GM10248 (cell line): ENCODE measurements at regions not wholly inside any gene's neighbourhood (a gene's known extent, or its start where the extent isn't known, plus 50 kb on each side); places are given as distances from the start of the nearest gene placed in this dataset.

Experiments
- CTCF ChIA-PET: fragments of 300-600 bp; sonication (Branson Sonifier 250); formaldehyde crosslinking; extraction: SDS; loops from one replicate; lab custom pipeline; 2021; ENCODE audit warnings: antibody characterized with exemption; lab: Yijun Ruan, JAX
- POLR2A ChIA-PET: fragments of 350-650 bp; sonication (Branson Sonifier 250); formaldehyde crosslinking; extraction: SDS; loops from one replicate; lab custom pipeline; 2020; ENCODE audit warnings: antibody characterized with exemption; lab: Yijun Ruan, JAX
- DNase-seq: peaks from one replicate; pipeline ENCODE4 v3.0.0; 2012; ENCODE audit errors: extremely low spot score
- CTCF ChIP-seq: IDR thresholded peaks from 2 replicates; pipeline ENCODE4 v1.5.1; 2012; ENCODE audit warnings: mild to moderate bottlenecking, low read depth; ENCODE audit errors: extremely low read depth, missing control alignments, control extremely low read depth

- no peak for TF ChIP-seq CTCF
- no peak for DNase-seq
- ChIA-PET POLR2A (no interaction called here), CTCF (interaction anchor here (0.7 to 1.6 kb wide), 3 partner anchors 11 to 14 kb away, joined by 3 read pairs; no protein-coding TSS in a partner anchor)
Observed at GRCh38 chr6:28707387-28708282, 182.0 kb downstream of the GPX5 start.

- ChIA-PET POLR2A (no interaction called here), CTCF (no interaction called here)
- no peak for TF ChIP-seq CTCF
- no peak for DNase-seq
Observed at GRCh38 chr6:28709478-28710349, 184.0 kb downstream of the GPX5 start.

- POLR2A ChIA-PET = no interaction called here
- no peak for TF ChIP-seq CTCF
- DNase-seq = no peak
- CTCF ChIA-PET = interaction anchor here (1.1 to 1.5 kb wide), 2 partner anchors 15 to 17 kb away, joined by 3 to 4 read pairs; no protein-coding TSS in a partner anchor
Observed at GRCh38 chr6:28710466-28711191, 184.9 kb downstream of the GPX5 start.

GRCh38 chr6:28711325-28711724, 185.6 kb downstream of the GPX5 start:
- ChIA-PET CTCF (interaction anchor here (1.1 to 1.5 kb wide), 2 partner anchors 14 to 18 kb away, joined by 3 to 4 read pairs; no protein-coding TSS in a partner anchor), POLR2A (no interaction called here)
- TF ChIP-seq CTCF = no peak
- no peak for DNase-seq

GRCh38 chr6:28711788-28712341, 186.2 kb downstream of the GPX5 start:
- DNase-seq = no peak
- CTCF ChIA-PET = interaction anchor here (1.1 to 1.5 kb wide), 2 partner anchors 14 to 19 kb away, joined by 3 to 4 read pairs; no protein-coding TSS in a partner anchor
- no peak for TF ChIP-seq CTCF
- POLR2A ChIA-PET = no interaction called here

- POLR2A ChIA-PET = no interaction called here
- TF ChIP-seq CTCF = no peak
- CTCF ChIA-PET = no interaction called here
- no peak for DNase-seq
Observed at GRCh38 chr6:28712982-28713381, 187.3 kb downstream of the GPX5 start.
